ENCODE measurements at regions not wholly inside any gene's neighbourhood (a gene's known extent, or its start where the extent isn't known, plus 50 kb on each side); places are given as distances from the start of the nearest gene placed in this dataset.

DNA sequence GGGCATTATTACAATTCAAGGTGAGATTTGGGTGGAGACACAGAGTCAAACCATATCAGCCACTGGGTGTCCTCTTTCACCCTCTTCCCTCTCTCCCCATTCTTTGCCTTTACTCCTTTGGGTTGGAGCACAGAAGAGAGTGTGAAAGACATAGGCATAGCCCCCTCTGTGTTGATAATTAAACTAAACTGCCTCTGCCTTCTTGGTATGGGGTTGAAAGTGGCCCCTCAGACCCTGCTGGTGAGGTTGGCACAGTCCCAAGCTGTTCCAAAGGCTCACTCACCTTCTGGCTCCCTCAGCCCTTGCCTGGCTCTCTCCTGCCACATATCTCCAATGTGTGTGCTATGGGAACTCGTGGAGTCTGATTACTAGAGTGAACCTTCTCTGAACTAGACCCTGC is 210.6 kb upstream of the RXFP2 start:
- H3K36me3 Mint-ChIP-seq (ENCODE audit: unreplicated experiment): no peaks in the 10 kb centered on the region
- no peaks in the 10 kb centered on the region for H3K9me3 Mint-ChIP-seq (ENCODE audit: unreplicated experiment)
- peaks cover 14% of the 10 kb centered on the region for H3K27me3 Mint-ChIP-seq (ENCODE audit: unreplicated experiment)
- H3K4me1 Mint-ChIP-seq (ENCODE audit: unreplicated experiment): no peaks in the 10 kb centered on the region
- H3K27ac Mint-ChIP-seq (ENCODE audit: unreplicated experiment): no peak overlapping the region
- DNase-seq (ENCODE audit: extremely low spot score, unreplicated experiment): no peak
- no peak overlapping the region for H3K4me3 Mint-ChIP-seq (ENCODE audit: unreplicated experiment)
- TF ChIP-seq, protein P1, sequence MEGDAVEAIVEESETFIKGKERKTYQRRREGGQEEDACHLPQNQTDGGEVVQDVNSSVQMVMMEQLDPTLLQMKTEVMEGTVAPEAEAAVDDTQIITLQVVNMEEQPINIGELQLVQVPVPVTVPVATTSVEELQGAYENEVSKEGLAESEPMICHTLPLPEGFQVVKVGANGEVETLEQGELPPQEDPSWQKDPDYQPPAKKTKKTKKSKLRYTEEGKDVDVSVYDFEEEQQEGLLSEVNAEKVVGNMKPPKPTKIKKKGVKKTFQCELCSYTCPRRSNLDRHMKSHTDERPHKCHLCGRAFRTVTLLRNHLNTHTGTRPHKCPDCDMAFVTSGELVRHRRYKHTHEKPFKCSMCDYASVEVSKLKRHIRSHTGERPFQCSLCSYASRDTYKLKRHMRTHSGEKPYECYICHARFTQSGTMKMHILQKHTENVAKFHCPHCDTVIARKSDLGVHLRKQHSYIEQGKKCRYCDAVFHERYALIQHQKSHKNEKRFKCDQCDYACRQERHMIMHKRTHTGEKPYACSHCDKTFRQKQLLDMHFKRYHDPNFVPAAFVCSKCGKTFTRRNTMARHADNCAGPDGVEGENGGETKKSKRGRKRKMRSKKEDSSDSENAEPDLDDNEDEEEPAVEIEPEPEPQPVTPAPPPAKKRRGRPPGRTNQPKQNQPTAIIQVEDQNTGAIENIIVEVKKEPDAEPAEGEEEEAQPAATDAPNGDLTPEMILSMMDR (IDR thresholded peaks at IDR 0.05): no peak

- TF ChIP-seq, protein P1 (IDR thresholded peaks at IDR 0.05): no peak
- H3K4me3 Mint-ChIP-seq (ENCODE audit: unreplicated experiment): no peak overlapping the region
- H3K27ac Mint-ChIP-seq (ENCODE audit: unreplicated experiment): no peak overlapping the region
These were observed 208.4 kb upstream of the RXFP2 start for GRCh38 chr13:31530922-31531321.

DNA sequence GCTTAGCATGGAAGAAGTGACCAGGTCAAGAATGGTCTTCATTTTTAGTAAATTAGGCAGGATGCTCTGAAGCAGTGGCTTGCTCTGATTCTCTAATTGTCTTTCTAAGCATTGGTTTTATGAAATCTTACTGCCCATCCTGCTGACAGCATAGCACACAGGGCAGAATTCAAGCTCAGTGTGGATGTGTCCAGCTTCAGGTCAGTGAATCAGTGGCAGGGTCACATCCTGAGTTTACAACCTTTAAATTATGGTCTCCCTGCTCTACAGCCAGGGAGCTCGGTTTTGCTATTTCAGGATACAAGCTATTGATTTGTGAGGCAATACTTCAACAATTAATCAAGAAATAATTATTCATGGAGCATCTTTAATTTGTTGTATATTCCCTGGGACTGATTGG is 202.3 kb upstream of the RXFP2 start:
- Mint-ChIP-seq H3K4me3 (ENCODE audit: unreplicated experiment) (no peak overlapping the region), H3K27me3 (ENCODE audit: unreplicated experiment) (peaks cover 29% of the 10 kb centered on the region), H3K27ac (ENCODE audit: unreplicated experiment) (no peak overlapping the region), H3K4me1 (ENCODE audit: unreplicated experiment) (peaks cover 9% of the 10 kb centered on the region), H3K9me3 (ENCODE audit: unreplicated experiment) (no peaks in the 10 kb centered on the region), H3K36me3 (ENCODE audit: unreplicated experiment) (no peaks in the 10 kb centered on the region)
- TF ChIP-seq, protein P1 (IDR thresholded peaks at IDR 0.05): no peak
- no peak for DNase-seq (ENCODE audit: extremely low spot score, unreplicated experiment)

More at GRCh38 chr13:31530922-31531321, 208.4 kb upstream of the RXFP2 start:
- no peak for DNase-seq (ENCODE audit: extremely low spot score, unreplicated experiment)
- H3K4me1 Mint-ChIP-seq (ENCODE audit: unreplicated experiment): no peaks in the 10 kb centered on the region
- H3K27me3 Mint-ChIP-seq (ENCODE audit: unreplicated experiment): peaks cover 20% of the 10 kb centered on the region
- H3K9me3 Mint-ChIP-seq (ENCODE audit: unreplicated experiment): no peaks in the 10 kb centered on the region
- no peaks in the 10 kb centered on the region for H3K36me3 Mint-ChIP-seq (ENCODE audit: unreplicated experiment)

- Mint-ChIP-seq H3K27me3 (ENCODE audit: unreplicated experiment) (peaks cover 22% of the 10 kb centered on the region), H3K36me3 (ENCODE audit: unreplicated experiment) (no peaks in the 10 kb centered on the region), H3K9me3 (ENCODE audit: unreplicated experiment) (no peaks in the 10 kb centered on the region), H3K4me1 (ENCODE audit: unreplicated experiment) (peaks cover 9% of the 10 kb centered on the region), H3K4me3 (ENCODE audit: unreplicated experiment) (no peak overlapping the region), H3K27ac (ENCODE audit: unreplicated experiment) (no peak overlapping the region)
- no peak for DNase-seq (ENCODE audit: extremely low spot score, unreplicated experiment)
- TF ChIP-seq, protein P1 (IDR thresholded peaks at IDR 0.05): peak; percentile 64
These were observed 201.0 kb upstream of the RXFP2 start for GRCh38 chr13:31538067-31539042.

- H3K36me3 Mint-ChIP-seq (ENCODE audit: unreplicated experiment): no peaks in the 10 kb centered on the region
- H3K27ac Mint-ChIP-seq (ENCODE audit: unreplicated experiment): no peak overlapping the region
- H3K27me3 Mint-ChIP-seq (ENCODE audit: unreplicated experiment): peaks cover 23% of the 10 kb centered on the region
- no peaks in the 10 kb centered on the region for H3K9me3 Mint-ChIP-seq (ENCODE audit: unreplicated experiment)
- DNase-seq (ENCODE audit: extremely low spot score, unreplicated experiment): no peak
- H3K4me3 Mint-ChIP-seq (ENCODE audit: unreplicated experiment): no peak overlapping the region
- TF ChIP-seq, protein P1 (IDR thresholded peaks at IDR 0.05): no peak
- peaks cover 9% of the 10 kb centered on the region for H3K4me1 Mint-ChIP-seq (ENCODE audit: unreplicated experiment)
These were observed 199.0 kb upstream of the RXFP2 start for GRCh38 chr13:31540281-31540680.

All from osteocyte (in vitro differentiated cells).